GM12878 (cell line): ENCODE measurements at regions not wholly inside any gene's neighbourhood (a gene's known extent, or its start where the extent isn't known, plus 50 kb on each side); places are given as distances from the start of the nearest gene placed in this dataset.

Experiments used
- ATAC-seq: fragments of 200-7000 bp; cut with Tn5 transposase; 3 replicates; pipeline ENCODE4 v1.9.1; 2020; ENCODE audit warnings: mild to moderate bottlenecking, moderate library complexity
- BruUV-seq: library from RNA; stranded (reverse); fragments of 400-500 nt; replicated peaks from 2 replicates; lab custom pipeline; 2021; lab: Mats Ljungman, UMichigan
- CTCF ChIA-PET: fragments of 300-600 bp; sonication (Branson Sonifier 250); formaldehyde crosslinking; extraction: SDS; loops from one replicate; lab custom pipeline; 2021; ENCODE audit warnings: inconsistent platforms; lab: Yijun Ruan, JAX
- POLR2A ChIA-PET: fragments of 350-600 bp; formaldehyde crosslinking; extraction: SDS; loops from one replicate; lab custom pipeline; 2021; ENCODE audit warnings: inconsistent platforms; lab: Charles Lee
- RAD21 ChIA-PET: fragments of 300-600 bp; sonication (Branson Sonifier 250); formaldehyde crosslinking; loops from one replicate; lab custom pipeline; 2023; ENCODE audit warnings: antibody characterized with exemption; ENCODE audit not compliant: unreplicated experiment; lab: Charles Lee
- SMC1A ChIA-PET: fragments of 300-600 bp; sonication (Branson Sonifier 250); formaldehyde crosslinking; loops from one replicate; lab custom pipeline; 2023; ENCODE audit not compliant: unreplicated experiment, uncharacterized antibody; lab: Charles Lee
- DNase-seq: peaks from one replicate; pipeline ENCODE4 v3.0.0-alpha.2; 2011; ENCODE audit warnings: low read depth, low spot score
- FAIRE-seq: peaks from 3 replicates; lab custom pipeline; 2011; peaks lifted over from hg19 to GRCh38; lab: Jason Lieb, UNC
- H2AFZ ChIP-seq: 2 replicates; pipeline ENCODE4 v1.6.0; 2011; ENCODE audit warnings: low read depth, low read length, control low read depth; ENCODE audit not compliant: control insufficient read depth
- H3K27ac ChIP-seq: 2 replicates; pipeline ENCODE4 v1.5.1; 2011; ENCODE audit warnings: control low read depth; ENCODE audit not compliant: control insufficient read depth, insufficient read depth
- H3K27me3 ChIP-seq, 2 experiments: replicated peaks in 1 of 2; 2 replicates each; pipeline versions ENCODE4 v1.6.0 to v1.6.1; 2011; ENCODE audit warnings: low read length in 1 of 2; ENCODE audit not compliant: control insufficient read depth in 2 of 2, insufficient read depth in 2 of 2
- H3K36me3 ChIP-seq, 2 experiments: 2 replicates each; pipeline ENCODE4 v1.5.1; 2011; ENCODE audit warnings: low read length in 1 of 2; ENCODE audit not compliant: control insufficient read depth in 2 of 2, insufficient read depth in 2 of 2
- H3K4me1 ChIP-seq: 2 replicates; pipeline ENCODE4 v1.6.1; 2011; ENCODE audit warnings: mild to moderate bottlenecking, low read length, moderate library complexity, mixed read lengths; ENCODE audit not compliant: control insufficient read depth, insufficient read depth
- H3K4me2 ChIP-seq: 2 replicates; pipeline ENCODE4 v1.6.0; 2011; ENCODE audit warnings: control low read depth; ENCODE audit not compliant: control insufficient read depth, insufficient read depth
- H3K4me3 ChIP-seq: fragments of 200-600 bp; sonication (generic); 2 replicates; pipeline ENCODE4 v1.5.1; 2016
- H3K79me2 ChIP-seq: 2 replicates; pipeline ENCODE4 v1.6.0; 2011; ENCODE audit warnings: low read length; ENCODE audit not compliant: control insufficient read depth, insufficient read depth
- H3K9ac ChIP-seq: 2 replicates; pipeline ENCODE4 v1.8.0; 2011; ENCODE audit warnings: low read length, control low read depth, mixed read lengths; ENCODE audit not compliant: control insufficient read depth, insufficient read depth
- H3K9me3 ChIP-seq: replicated peaks from 3 replicates; pipeline ENCODE4 v1.5.1; 2011; ENCODE audit warnings: mild to moderate bottlenecking, low read length; ENCODE audit not compliant: control insufficient read depth, insufficient read depth
- H4K20me1 ChIP-seq: 2 replicates; pipeline ENCODE4 v1.6.0; 2011; ENCODE audit not compliant: control insufficient read depth, insufficient read depth
- BCL11A ChIP-seq: IDR thresholded peaks from 2 replicates; pipeline ENCODE4 v1.6.1; 2011; ENCODE audit warnings: low read depth, low read length
- RELA ChIP-seq: fragments of 450-650 bp; IDR thresholded peaks from 2 replicates; pipeline ENCODE4 v1.8.0; 2014; ENCODE audit warnings: borderline replicate concordance; ENCODE audit not compliant: partially characterized antibody
- SKIL ChIP-seq: fragments of 450-650 bp; IDR thresholded peaks from 2 replicates; pipeline ENCODE4 v1.6.1; 2017; ENCODE audit warnings: mild to moderate bottlenecking, low read depth, inconsistent platforms; ENCODE audit not compliant: poor library complexity, severe bottlenecking
- SMAD1 ChIP-seq: fragments of 450-650 bp; IDR thresholded peaks from 2 replicates; pipeline ENCODE4 v1.6.1; 2018; ENCODE audit warnings: mild to moderate bottlenecking, low read depth; ENCODE audit not compliant: partially characterized antibody
- ZBED1 ChIP-seq: IDR thresholded peaks from 2 replicates; pipeline ENCODE4 v1.6.1; 2016; ENCODE audit warnings: borderline replicate concordance
- ZSCAN29 ChIP-seq: fragments of 450-650 bp; IDR thresholded peaks from 2 replicates; pipeline ENCODE4 v1.6.1; 2017; ENCODE audit warnings: mild to moderate bottlenecking, moderate library complexity
- WGBS: methylation state at CpG from one replicate; pipeline ENCODE4 v1.1.6; 2016; ENCODE audit warnings: low lambda C conversion rate; ENCODE audit not compliant: insufficient replicate concordance, insufficient coverage; ENCODE audit errors: missing lambda C conversion rate; 5-methylcytosine and 5-hydroxymethylcytosine counted together
- in situ Hi-C: fragments of 300-500 bp; cut with MboI; formaldehyde crosslinking; loops from 9 replicates; pipeline ENCODE4 v1.14.3; 2018; ENCODE audit warnings: mixed read lengths
- intact Hi-C: fragments of 100-400 bp; cut with micrococcal nuclease; formaldehyde crosslinking; loops from one replicate; pipeline ENCODE4 v1.14.2; 2022; ENCODE audit not compliant: unreplicated experiment

DNA sequence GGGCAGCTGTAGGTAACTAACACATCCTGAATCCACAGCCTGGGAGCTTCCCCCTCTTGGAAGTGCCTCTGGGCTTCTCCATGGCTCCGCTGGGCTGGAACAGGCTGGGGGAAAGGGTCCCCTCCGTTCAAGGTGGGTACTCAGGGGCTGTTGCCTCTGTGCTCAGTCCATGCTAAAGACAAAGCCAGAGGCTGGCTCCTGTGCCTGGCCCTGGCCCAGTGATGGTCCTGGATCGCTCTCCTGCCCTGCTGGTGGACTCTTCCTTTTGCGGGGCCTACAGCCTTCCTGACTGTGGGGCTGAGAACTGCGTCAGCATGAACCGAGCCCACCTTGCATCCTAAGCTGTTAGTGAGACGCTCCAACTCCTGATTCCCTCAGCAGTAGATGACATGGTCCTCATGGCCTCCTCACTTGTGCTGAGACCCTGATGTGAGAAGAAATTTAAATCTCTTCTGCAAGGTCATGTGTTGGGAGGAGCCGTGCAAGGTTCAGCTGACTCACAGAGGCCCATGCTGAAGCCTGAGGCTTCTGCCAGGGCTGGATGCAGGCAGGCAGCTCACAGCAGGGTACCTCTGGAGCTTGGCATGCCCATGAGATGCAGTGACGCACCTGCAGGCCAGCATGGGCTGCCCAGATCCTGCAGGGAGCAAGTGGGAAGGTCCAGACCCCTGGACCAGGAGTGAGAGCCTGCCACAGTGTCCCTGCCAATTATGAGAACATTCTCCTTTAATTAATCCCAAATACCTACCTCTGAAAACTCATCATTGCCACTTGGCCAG lies 1285.5 kb downstream of the TBC1D22A start:
- H3K27me3 ChIP-seq: no peaks in the 10 kb centered on the region
- ChIA-PET SMC1A (no interaction called here), POLR2A (no interaction called here)
- no peaks in the 10 kb centered on the region for H3K9me3 ChIP-seq
- intact Hi-C loops: no loop called here
- H3K4me3 ChIP-seq: no peak overlapping the region
- no peak for DNase-seq
- H3K4me2 ChIP-seq: no peak overlapping the region
- in situ Hi-C loops: no loop called here
- no peak overlapping the region for H3K9ac ChIP-seq
- FAIRE-seq: no peak
- H3K4me1 ChIP-seq: peaks cover 16% of the 10 kb centered on the region
- TF ChIP-seq RELA (no peak), SMAD1 (no peak), BCL11A (no peak), SKIL (no peak), ZBED1 (no peak), ZSCAN29 (no peak)
- TF ChIP-seq, all 136 proteins: peak for 0
- H3K27ac ChIP-seq: no peak overlapping the region
- CTCF ChIA-PET: no interaction called here
- 71% methylated on average over 9 of the region's 9 CpGs for WGBS
- no TSS peak for BruUV-seq
- no peaks in the 10 kb centered on the region for H3K36me3 ChIP-seq
- no peaks in the 10 kb centered on the region for H4K20me1 ChIP-seq
- no peaks in the 10 kb centered on the region for H3K79me2 ChIP-seq
- RAD21 ChIA-PET: no interaction called here
- no peak overlapping the region for H2AFZ ChIP-seq
- ATAC-seq: no peak
